ENCODE measurements at regions not wholly inside any gene's neighbourhood (a gene's known extent, or its start where the extent isn't known, plus 50 kb on each side); places are given as distances from the start of the nearest gene placed in this dataset.

DNA sequence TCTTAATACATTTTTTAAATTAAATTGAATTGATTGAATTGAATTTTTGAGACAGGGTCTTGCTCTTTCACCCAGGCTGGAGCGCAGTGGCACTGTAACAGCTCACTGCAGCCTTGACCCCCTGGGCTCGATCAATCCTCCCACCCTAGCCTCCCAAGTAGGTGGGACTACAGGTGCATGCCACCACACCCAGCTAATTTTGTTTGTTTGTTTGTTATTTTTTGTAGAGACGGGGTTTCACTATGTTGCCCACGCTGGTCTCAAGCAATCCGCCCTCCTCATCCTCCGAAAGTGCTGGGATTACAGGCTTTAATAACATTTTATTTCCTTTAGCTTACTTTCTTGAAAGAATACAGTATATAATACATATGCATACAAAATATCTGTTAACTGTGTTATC is 226.9 kb downstream of the BUD13 start:
- CTCF ChIA-PET, result interaction anchor here (0.6 kb wide), 1 partner anchor 1803 kb away, joined by 7 read pairs; no protein-coding TSS in a partner anchor
- TF ChIP-seq, protein P1, sequence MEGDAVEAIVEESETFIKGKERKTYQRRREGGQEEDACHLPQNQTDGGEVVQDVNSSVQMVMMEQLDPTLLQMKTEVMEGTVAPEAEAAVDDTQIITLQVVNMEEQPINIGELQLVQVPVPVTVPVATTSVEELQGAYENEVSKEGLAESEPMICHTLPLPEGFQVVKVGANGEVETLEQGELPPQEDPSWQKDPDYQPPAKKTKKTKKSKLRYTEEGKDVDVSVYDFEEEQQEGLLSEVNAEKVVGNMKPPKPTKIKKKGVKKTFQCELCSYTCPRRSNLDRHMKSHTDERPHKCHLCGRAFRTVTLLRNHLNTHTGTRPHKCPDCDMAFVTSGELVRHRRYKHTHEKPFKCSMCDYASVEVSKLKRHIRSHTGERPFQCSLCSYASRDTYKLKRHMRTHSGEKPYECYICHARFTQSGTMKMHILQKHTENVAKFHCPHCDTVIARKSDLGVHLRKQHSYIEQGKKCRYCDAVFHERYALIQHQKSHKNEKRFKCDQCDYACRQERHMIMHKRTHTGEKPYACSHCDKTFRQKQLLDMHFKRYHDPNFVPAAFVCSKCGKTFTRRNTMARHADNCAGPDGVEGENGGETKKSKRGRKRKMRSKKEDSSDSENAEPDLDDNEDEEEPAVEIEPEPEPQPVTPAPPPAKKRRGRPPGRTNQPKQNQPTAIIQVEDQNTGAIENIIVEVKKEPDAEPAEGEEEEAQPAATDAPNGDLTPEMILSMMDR (IDR thresholded peaks at IDR 0.05; ENCODE audit: low read depth, low read length), result no peak
- Histone ChIP-seq H3K27me3 (ENCODE audit: control insufficient read depth, insufficient read depth, low read length) (no peaks in the 10 kb centered on the region), H3K27ac (ENCODE audit: low read depth, low read length) (no peak overlapping the region), H3K9me3 (ENCODE audit: control insufficient read depth, insufficient read depth, low read length) (no peaks in the 10 kb centered on the region), H3K4me3 (ENCODE audit: low read depth, low read length) (no peak overlapping the region)
- no peak for DNase-seq (ENCODE audit: low read depth, low spot score)
- POLR2A ChIA-PET, result no interaction called here

DNA sequence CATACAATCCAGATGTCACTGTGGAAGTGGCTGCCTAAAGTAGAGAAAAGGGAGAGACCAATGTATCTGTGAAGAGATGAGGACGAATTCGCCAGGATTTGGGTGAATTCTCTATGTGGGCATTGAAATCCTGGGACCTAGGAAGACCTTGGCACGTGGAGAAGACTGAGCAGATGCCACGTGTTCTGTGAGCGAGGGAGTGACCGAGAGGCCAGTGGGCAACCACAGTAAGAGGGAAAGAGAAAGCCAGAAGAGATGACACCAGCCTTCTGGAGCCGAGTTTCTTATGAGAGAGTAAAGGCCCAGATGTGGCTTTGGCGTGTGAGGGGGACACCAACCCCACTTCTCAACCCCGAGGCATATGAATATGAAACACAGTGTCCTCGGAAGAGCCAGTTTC is 228.1 kb downstream of the BUD13 start:
- H3K27me3 ChIP-seq (ENCODE audit: control insufficient read depth, insufficient read depth, low read length), result no peaks in the 10 kb centered on the region
- CTCF ChIA-PET, result no interaction called here
- no peak overlapping the region for H3K27ac ChIP-seq (ENCODE audit: low read depth, low read length)
- DNase-seq (ENCODE audit: low read depth, low spot score), result no peak
- no peaks in the 10 kb centered on the region for H3K9me3 ChIP-seq (ENCODE audit: control insufficient read depth, insufficient read depth, low read length)
- POLR2A ChIA-PET, result no interaction called here
- TF ChIP-seq, protein P1 (IDR thresholded peaks at IDR 0.05; ENCODE audit: low read depth, low read length), result no peak
- H3K4me3 ChIP-seq (ENCODE audit: low read depth, low read length), result no peak overlapping the region

DNA sequence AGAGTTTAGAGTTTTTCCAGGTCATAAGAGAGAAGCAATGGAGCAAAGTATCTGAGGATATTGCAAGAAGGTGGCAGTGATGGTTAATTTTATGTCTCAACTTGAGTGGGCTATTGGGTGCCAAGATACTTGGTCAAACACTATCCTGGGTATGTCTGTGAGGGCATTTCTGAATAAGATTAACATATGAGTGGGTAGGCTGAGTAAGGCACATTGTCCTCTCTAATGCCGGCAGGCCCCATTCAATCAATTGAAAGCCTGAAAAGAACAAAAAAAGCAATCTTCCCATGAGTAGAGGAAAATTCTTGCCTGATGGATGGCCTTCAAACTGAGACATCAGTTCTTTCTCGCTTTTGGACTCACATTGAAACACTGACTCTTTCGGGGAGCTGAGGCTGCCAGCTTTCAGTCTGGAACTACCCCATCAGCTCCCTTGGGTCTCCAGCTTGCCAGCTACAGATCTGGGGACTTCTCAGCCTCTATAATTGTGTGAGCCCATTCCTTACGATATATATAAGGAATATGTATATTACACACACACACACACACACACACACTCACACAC is 228.8 kb downstream of the BUD13 start:
- TF ChIP-seq, protein P1 (IDR thresholded peaks at IDR 0.05; ENCODE audit: low read depth, low read length), result no peak
- Histone ChIP-seq H3K4me3 (ENCODE audit: low read depth, low read length) (no peak overlapping the region), H3K27ac (ENCODE audit: low read depth, low read length) (no peak overlapping the region), H3K27me3 (ENCODE audit: control insufficient read depth, insufficient read depth, low read length) (no peaks in the 10 kb centered on the region), H3K9me3 (ENCODE audit: control insufficient read depth, insufficient read depth, low read length) (no peaks in the 10 kb centered on the region)
- no peak for DNase-seq (ENCODE audit: low read depth, low spot score)
- POLR2A ChIA-PET, result no interaction called here
- CTCF ChIA-PET, result no interaction called here

DNA sequence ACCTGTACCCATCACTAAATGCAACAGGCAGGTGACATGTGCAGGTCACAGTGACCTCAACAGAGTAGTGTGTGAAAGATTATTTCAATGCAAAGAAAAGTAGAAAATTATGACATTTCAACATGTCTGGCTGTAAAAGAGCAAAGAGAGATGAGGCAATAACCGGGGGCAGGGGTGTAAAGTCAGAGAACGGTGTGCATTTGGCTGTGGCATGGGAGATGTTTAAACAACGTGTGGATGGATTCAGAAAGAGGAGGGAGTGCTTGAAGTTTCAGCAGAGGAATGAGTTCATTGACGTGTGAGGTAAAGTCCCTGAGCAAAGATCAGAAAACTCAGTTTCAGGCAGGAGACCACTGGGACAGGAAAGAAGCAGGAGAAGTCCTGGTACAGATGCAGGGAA is 229.7 kb downstream of the BUD13 start:
- Histone ChIP-seq H3K9me3 (ENCODE audit: control insufficient read depth, insufficient read depth, low read length) (no peaks in the 10 kb centered on the region), H3K27ac (ENCODE audit: low read depth, low read length) (no peak overlapping the region), H3K27me3 (ENCODE audit: control insufficient read depth, insufficient read depth, low read length) (peaks cover 2% of the 10 kb centered on the region), H3K4me3 (ENCODE audit: low read depth, low read length) (no peak overlapping the region)
- POLR2A ChIA-PET, result no interaction called here
- TF ChIP-seq, protein P1 (IDR thresholded peaks at IDR 0.05; ENCODE audit: low read depth, low read length), result no peak
- DNase-seq (ENCODE audit: low read depth, low spot score), result no peak
- CTCF ChIA-PET, result no interaction called here

DNA sequence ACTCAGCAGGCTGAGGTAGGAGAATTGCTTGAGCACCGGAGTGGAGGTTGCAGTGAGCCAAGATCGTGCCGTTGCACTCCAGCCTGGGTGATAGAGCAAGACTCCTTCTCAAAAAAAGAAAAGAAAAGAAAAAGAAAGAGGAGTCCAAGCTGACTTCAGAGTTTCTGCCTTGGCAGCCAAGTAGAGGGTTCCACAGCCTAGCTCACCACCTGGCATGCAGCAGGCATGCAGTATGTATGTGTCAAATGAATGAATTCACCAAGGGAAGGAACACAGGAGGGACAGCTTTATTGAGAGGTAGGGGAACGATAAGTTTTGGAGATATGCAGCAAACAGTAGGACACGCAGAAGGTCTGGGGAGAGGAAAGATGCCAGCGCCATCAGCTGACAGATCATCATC is 230.4 kb downstream of the BUD13 start:
- no peak for DNase-seq (ENCODE audit: low read depth, low spot score)
- TF ChIP-seq, protein P1 (IDR thresholded peaks at IDR 0.05; ENCODE audit: low read depth, low read length), result no peak
- no peak overlapping the region for H3K27ac ChIP-seq (ENCODE audit: low read depth, low read length)
- ChIA-PET CTCF (no interaction called here), POLR2A (no interaction called here)
- H3K4me3 ChIP-seq (ENCODE audit: low read depth, low read length), result no peak overlapping the region
- no peaks in the 10 kb centered on the region for H3K9me3 ChIP-seq (ENCODE audit: control insufficient read depth, insufficient read depth, low read length)
- peaks cover 2% of the 10 kb centered on the region for H3K27me3 ChIP-seq (ENCODE audit: control insufficient read depth, insufficient read depth, low read length)
